CD4-positive, alpha-beta T cell treated with Interleukin-10 for 1 hour (primary cell): ENCODE measurements at regions not wholly inside any gene's neighbourhood (a gene's known extent, or its start where the extent isn't known, plus 50 kb on each side); places are given as distances from the start of the nearest gene placed in this dataset.

Experiments
- DNase-seq: peaks from one replicate; pipeline ENCODE4 v3.0.0-alpha.2; 2020

GRCh38 chr13:70864731-70865130 lies 756.5 kb upstream of the KLHL1 start:
- DNase-seq: no peak

DNA sequence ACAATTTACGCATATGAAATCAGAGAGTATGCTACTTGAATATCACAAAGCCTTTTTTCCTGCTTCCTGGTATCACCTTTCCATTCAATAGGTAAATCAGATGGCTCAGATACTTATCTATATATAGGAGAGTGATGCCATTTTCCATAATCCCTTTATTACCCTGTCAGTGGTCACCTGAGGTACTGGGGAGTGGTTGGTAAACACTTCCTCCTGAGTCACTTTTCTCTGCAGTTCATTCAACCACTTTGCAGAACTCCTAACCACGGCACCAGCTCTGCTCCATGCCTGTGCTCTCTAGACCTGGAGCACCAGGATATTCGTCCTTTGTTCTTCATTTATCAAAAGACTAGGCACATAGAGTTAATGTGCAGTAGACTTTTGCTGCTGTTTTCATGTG lies 748.5 kb upstream of the KLHL1 start:
- DNase-seq: no peak

GRCh38 chr13:70856025-70856424 lies 747.8 kb upstream of the KLHL1 start:
- no peak for DNase-seq

GRCh38 chr13:70849222-70849621 lies 741.0 kb upstream of the KLHL1 start:
- no peak for DNase-seq

- DNase-seq: no peak
These were observed 736.3 kb upstream of the KLHL1 start for GRCh38 chr13:70844391-70845108.

- no peak for DNase-seq
These were observed 733.9 kb upstream of the KLHL1 start for GRCh38 chr13:70842062-70842644.

DNA sequence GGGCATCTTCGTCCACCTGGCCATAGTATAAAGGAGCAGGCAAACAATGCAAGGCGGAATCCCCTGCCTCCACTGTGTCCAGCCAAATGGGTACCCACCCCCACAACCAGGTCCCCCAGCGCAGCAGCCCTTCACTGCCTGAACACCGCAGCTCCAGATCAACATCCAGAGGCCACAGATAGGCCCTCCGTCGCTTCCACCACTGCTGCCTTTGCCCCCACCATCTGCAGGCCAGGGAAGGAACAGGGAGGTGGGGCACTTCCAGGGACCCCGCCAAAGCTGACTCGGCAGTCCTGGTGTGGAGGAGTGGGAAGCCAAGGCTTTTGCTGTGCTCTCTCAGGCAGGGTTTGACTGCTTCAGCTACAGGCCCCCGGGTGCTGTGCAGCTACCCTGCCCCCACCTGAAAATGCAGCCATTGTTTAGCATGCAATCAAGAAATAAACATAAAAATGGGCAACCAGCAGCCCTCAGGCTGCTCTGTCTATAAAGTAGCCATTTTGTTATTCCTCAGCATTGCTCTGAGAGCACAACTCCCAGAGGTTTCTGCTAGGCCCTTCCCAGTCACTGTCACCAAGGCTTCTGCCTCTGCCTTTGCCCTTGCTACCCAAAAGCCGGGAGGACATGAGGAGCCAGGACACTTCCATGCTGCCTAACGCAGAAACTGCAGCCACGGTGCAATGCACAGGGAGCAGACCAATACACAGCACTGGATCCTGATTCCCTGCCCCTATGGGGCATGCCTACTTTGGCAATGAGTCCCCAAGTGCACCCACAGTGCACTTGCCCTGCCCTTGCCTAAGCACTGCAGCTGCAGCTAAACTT lies 733.2 kb upstream of the KLHL1 start:
- DNase-seq: no peak

GRCh38 chr13:70835371-70835770 lies 727.1 kb upstream of the KLHL1 start:
- no peak for DNase-seq

DNA sequence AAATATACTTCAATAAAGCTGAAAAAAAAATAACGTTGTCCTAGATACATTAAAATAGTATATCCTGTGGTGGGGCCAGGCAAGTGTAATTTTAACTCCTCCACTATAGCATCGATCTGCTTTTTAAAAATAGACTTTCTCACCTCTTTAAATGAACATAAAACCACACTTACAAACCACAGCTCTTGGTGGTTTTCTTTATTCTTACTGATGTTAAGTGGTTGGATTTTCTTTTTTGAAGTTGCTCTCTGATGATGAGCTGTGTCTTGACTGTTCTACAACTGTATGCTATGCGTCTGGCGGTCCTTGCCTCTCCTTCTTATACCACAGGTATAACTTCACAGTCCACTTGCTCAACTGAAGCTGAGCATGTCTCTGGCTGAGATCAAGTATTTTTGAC lies 721.5 kb upstream of the KLHL1 start:
- DNase-seq: no peak

GRCh38 chr13:70817576-70817975 lies 709.3 kb upstream of the KLHL1 start:
- no peak for DNase-seq

DNA sequence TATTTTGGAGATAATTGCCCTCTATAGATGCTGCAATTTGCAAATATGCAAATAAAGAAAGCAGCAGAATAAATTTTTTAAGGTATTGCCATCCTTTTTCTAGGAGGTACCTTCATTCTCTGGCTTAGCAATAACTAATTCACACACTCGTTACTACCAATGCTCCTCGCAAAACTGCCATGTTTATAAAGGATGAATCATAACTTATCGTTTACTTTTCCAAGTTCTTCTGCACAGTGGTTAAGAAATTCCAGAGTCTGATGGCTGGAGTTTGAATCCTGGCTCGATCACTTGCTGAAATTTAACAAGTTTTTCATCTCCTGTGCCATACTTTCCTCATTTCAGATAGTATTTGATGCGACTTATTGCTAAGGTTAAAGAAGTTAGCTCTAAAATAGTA lies 708.6 kb upstream of the KLHL1 start:
- DNase-seq: no peak

DNA sequence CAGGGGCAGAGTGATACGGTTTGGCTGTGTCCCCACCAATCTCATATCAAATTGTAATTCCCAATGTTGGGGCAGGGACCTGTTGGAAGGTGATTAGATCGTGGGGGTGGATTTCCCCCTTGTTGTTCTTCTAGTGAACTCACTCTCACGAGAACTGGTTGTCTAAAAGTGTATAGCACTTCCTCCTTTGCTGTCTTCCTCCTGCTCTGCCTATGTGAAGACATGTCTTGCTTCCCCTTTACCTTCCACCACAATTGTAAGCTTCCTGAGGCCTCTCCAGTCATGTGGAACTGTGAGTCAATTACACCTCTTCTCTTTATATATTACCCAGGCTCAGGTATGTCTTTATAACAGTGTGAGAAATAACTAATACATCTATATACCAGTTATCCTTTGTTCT lies 706.4 kb upstream of the KLHL1 start:
- DNase-seq: no peak

DNA sequence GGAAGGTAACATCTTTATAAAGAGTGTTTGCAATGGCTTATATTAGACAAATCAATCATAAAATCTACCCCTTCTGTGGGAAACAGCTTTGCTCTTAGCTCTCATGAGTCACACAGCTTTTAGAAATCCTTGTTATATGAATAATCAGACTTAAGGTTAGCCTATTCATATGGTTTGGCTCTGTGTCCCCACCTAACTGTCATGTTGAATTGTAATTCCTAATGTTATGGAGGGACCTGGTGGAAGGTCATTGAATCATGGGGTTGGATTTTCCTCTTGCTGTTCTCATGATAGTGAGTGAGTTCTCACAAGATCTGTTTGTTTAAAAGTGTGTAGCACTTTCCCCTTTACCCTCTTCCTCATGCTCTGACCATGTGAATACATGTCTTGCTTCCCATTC lies 704.2 kb upstream of the KLHL1 start:
- DNase-seq: no peak

DNA sequence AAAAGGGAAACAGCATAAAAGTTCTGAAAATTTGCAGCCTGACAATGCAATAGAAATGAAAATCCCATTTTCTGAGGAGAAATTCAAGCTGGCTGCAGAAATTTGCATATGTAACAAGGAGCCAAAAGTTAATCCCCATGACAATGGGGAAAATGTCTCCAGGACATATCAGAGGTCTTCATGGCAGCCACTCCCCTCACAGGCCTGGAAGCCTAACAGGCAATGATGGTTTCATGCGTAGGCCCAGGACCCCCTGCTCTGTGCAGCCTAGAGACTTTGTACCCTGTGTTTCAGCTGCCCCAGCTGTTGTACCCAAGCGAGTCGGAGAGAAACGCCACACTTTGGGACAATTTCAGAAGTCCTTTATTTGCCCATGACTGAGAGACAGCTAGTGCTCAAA lies 701.3 kb upstream of the KLHL1 start:
- DNase-seq: no peak

GRCh38 chr13:70798385-70798784 lies 690.1 kb upstream of the KLHL1 start:
- no peak for DNase-seq

- DNase-seq: no peak
These were observed 687.2 kb upstream of the KLHL1 start for GRCh38 chr13:70795484-70795883.

- no peak for DNase-seq
These were observed 683.9 kb upstream of the KLHL1 start for GRCh38 chr13:70792121-70792520.

- no peak for DNase-seq
These were observed 681.5 kb upstream of the KLHL1 start for GRCh38 chr13:70789751-70790150.

GRCh38 chr13:70788074-70788473 lies 679.8 kb upstream of the KLHL1 start:
- no peak for DNase-seq

- DNase-seq: no peak
These were observed 676.1 kb upstream of the KLHL1 start for GRCh38 chr13:70784207-70784989.

- no peak for DNase-seq
These were observed 661.6 kb upstream of the KLHL1 start for GRCh38 chr13:70769817-70770216.

DNA sequence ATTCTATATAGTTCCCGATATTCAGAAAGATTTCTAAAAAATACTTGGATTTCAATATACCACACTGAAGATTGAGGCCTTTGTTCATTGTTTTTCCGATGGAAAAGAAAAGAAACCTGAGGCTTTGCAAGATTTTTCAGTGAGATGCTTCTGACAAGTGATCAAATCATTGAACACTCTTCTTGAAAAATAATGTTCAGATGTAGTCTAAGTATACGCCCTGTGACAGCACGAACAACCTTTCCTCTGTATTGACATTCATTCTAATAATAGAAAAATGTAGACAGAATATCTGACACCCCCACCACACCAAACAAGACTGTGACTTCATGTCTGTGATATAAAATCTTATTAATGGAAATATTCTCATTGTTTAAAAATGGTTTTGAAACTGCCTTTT lies 650.7 kb upstream of the KLHL1 start:
- DNase-seq: no peak

DNA sequence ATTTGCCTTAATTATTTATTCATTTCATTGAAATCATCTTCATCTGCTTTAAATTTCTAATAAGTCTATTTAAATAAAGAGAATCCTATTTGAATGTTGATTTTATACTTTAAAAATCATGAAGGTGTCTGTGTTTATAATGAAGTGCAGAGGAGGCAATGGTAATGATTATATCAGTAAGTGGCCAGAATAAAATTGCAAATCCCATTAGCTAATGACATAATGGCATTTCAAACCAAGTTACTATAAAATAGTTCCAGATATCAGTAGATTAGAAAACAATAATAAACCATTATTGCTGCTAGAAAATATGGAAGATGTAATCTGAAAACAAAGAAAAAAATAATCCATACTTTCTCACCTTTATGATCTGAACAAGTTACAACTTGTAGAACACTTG lies 647.8 kb upstream of the KLHL1 start:
- no peak for DNase-seq
